ENCODE measurements at regions not wholly inside any gene's neighbourhood (a gene's known extent, or its start where the extent isn't known, plus 50 kb on each side); places are given as distances from the start of the nearest gene placed in this dataset.

GRCh38 chr18:5667356-5667755 lies 123.6 kb upstream of the EPB41L3 start:
- peaks cover 0 to 3% of the 10 kb centered on the region in 2 donors for H3K9me3 ChIP-seq
- WGBS, 3 donors: 63 to 72% (median 72%) methylated on average over 3 of the region's 3 CpGs
- intact Hi-C loops (cut with DNase I): no loop called here
- H3K27ac ChIP-seq: no peak overlapping the region
- no peak overlapping the region for H3K4me3 ChIP-seq
- no peaks in the 10 kb centered on the region for H3K27me3 ChIP-seq
- no peaks in the 10 kb centered on the region for H3K36me3 ChIP-seq
- DNase-seq: no peak
- no peak for TF ChIP-seq CTCF (IDR thresholded peaks at IDR 0.05)
- no peak for TF ChIP-seq POLR2A (IDR thresholded peaks at IDR 0.05)
- H3K4me1 ChIP-seq (ENCODE audit: insufficient read depth): no peaks in the 10 kb centered on the region

- no peaks in the 10 kb centered on the region for H3K4me1 ChIP-seq (ENCODE audit: insufficient read depth)
- no peak overlapping the region for H3K27ac ChIP-seq
- H3K36me3 ChIP-seq: no peaks in the 10 kb centered on the region
- WGBS, 3 donors: 81 to 85% (median 82%) methylated on average over 3 of the region's 3 CpGs
- no peak for TF ChIP-seq CTCF (IDR thresholded peaks at IDR 0.05)
- no peak for TF ChIP-seq POLR2A (IDR thresholded peaks at IDR 0.05)
- no peak for TF ChIP-seq EP300 (IDR thresholded peaks at IDR 0.05)
- no peaks in the 10 kb centered on the region for H3K27me3 ChIP-seq
- DNase-seq: no peak
- intact Hi-C loops (cut with DNase I): no loop called here
- no peaks in the 10 kb centered on the region for H3K9me3 ChIP-seq
- no peak overlapping the region for H3K4me3 ChIP-seq
Measured at GRCh38 chr18:5662586-5663090, 118.8 kb upstream of the EPB41L3 start.

GRCh38 chr18:5661179-5661578 lies 117.4 kb upstream of the EPB41L3 start:
- Histone ChIP-seq H3K4me3 (no peak overlapping the region), H3K9me3 (no peaks in the 10 kb centered on the region), H3K27ac (no peak overlapping the region), H3K4me1 (ENCODE audit: insufficient read depth) (no peaks in the 10 kb centered on the region), H3K36me3 (no peaks in the 10 kb centered on the region), H3K27me3 (no peaks in the 10 kb centered on the region)
- intact Hi-C loops (cut with DNase I): no loop called here
- 89 to 94% (median 91%) methylated on average over 1 of the region's 1 CpG for WGBS, 3 donors
- no peak for TF ChIP-seq POLR2A (IDR thresholded peaks at IDR 0.05)
- no peak for TF ChIP-seq EP300 (IDR thresholded peaks at IDR 0.05)
- TF ChIP-seq CTCF (IDR thresholded peaks at IDR 0.05): no peak
- no peak for DNase-seq

- WGBS, 3 donors: 81 to 88% (median 85%) methylated on average over 3 of the region's 3 CpGs
- H3K4me3 ChIP-seq: no peak overlapping the region
- no peak for DNase-seq
- H3K9me3 ChIP-seq: no peaks in the 10 kb centered on the region
- H3K36me3 ChIP-seq: no peaks in the 10 kb centered on the region
- TF ChIP-seq EP300 (IDR thresholded peaks at IDR 0.05) (no peak), POLR2A (IDR thresholded peaks at IDR 0.05) (no peak), CTCF (IDR thresholded peaks at IDR 0.05) (no peak)
- intact Hi-C loops (cut with DNase I): no loop called here
- H3K4me1 ChIP-seq (ENCODE audit: insufficient read depth): no peaks in the 10 kb centered on the region
- H3K27ac ChIP-seq: no peak overlapping the region
- H3K27me3 ChIP-seq: no peaks in the 10 kb centered on the region
Measured at GRCh38 chr18:5653802-5654201, 110.0 kb upstream of the EPB41L3 start.

- Histone ChIP-seq H3K4me1 (ENCODE audit: insufficient read depth) (no peaks in the 10 kb centered on the region), H3K4me3 (no peak overlapping the region), H3K27ac (no peak overlapping the region), H3K9me3 (no peaks in the 10 kb centered on the region), H3K36me3 (no peaks in the 10 kb centered on the region), H3K27me3 (no peaks in the 10 kb centered on the region)
- intact Hi-C loops (cut with DNase I): no loop called here
- no peak for DNase-seq
- no peak for TF ChIP-seq EP300 (IDR thresholded peaks at IDR 0.05)
- TF ChIP-seq POLR2A (IDR thresholded peaks at IDR 0.05): no peak
- TF ChIP-seq CTCF (IDR thresholded peaks at IDR 0.05): no peak
Measured at GRCh38 chr18:5651736-5652135, 107.9 kb upstream of the EPB41L3 start.

Data from ovary (tissue), 7 donors.